Body of pancreas (tissue), 4 donors: ENCODE measurements at regions not wholly inside any gene's neighbourhood (a gene's known extent, or its start where the extent isn't known, plus 50 kb on each side); places are given as distances from the start of the nearest gene placed in this dataset.

Experiments used
- ATAC-seq: fragments of 150-250 bp; one replicate; pipeline ENCODE4 v1.9.1; 2016
- DNase-seq, 4 donors: peaks; one replicate each; pipeline ENCODE4 v3.0.0-alpha.2; 2019
- H3K27ac ChIP-seq, 4 donors: fragments of 200-600 bp; sonication (generic); 1 replicate in 3 of 4; 2 replicates in 1 of 4; pipeline versions ENCODE4 v1.5.1 to v1.6.1; 2016 to 2019; ENCODE audit warnings: mild to moderate bottlenecking in 1 of 4, mixed read lengths in 1 of 4, moderate library complexity in 1 of 4
- H3K27me3 ChIP-seq, 2 donors: fragments of 200-600 bp; sonication (generic); one replicate each; pipeline ENCODE4 v1.6.0; 2016; ENCODE audit warnings: mild to moderate bottlenecking in 1 of 2
- H3K36me3 ChIP-seq, 2 donors: fragments of 200-600 bp; sonication (generic); replicated peaks in 1 of 2; 2 replicates each; pipeline ENCODE4 v1.5.1; 2016; ENCODE audit warnings: low read depth in 2 of 2; ENCODE audit not compliant: insufficient read depth in 1 of 2
- H3K4me1 ChIP-seq: fragments of 200-600 bp; sonication (generic); one replicate; pipeline ENCODE4 v1.6.0; 2016
- H3K4me3 ChIP-seq, 2 donors: fragments of 200-600 bp; sonication (generic); 1 replicate in 1 of 2; 2 replicates in 1 of 2; pipeline ENCODE4 v1.5.1; 2016 to 2019
- H3K9me3 ChIP-seq, 3 donors: fragments of 200-600 bp; sonication (generic); 1 replicate in 2 of 3; 2 replicates in 1 of 3; pipeline ENCODE4 v1.5.1; 2016
- POLR2A ChIP-seq, 3 donors: fragments of 450-650 bp; IDR thresholded peaks; one replicate each; pipeline ENCODE4 v1.6.1; 2016; ENCODE audit warnings: antibody characterized with exemption in 3 of 3, mild to moderate bottlenecking in 2 of 3
- WGBS, 2 donors: methylation state at CpG; one replicate each; pipeline ENCODE4 v1.1.5; 2017; 5-methylcytosine and 5-hydroxymethylcytosine counted together
- intact Hi-C: fragments of 100-400 bp; cut with DNase I; formaldehyde crosslinking; loops from one replicate; pipeline ENCODE4 v1.15.1; 2023
- TF ChIP-seq, protein P1 (sequence below), 7 experiments: fragments of 450-650 bp in 4 of 7; fragments of 200-600 bp in 3 of 7; sonication (generic) in 3 of 7; IDR thresholded peaks; one replicate each; pipeline ENCODE4 v1.5.1; 2016 to 2019; ENCODE audit warnings: antibody characterized with exemption in 7 of 7

DNA sequence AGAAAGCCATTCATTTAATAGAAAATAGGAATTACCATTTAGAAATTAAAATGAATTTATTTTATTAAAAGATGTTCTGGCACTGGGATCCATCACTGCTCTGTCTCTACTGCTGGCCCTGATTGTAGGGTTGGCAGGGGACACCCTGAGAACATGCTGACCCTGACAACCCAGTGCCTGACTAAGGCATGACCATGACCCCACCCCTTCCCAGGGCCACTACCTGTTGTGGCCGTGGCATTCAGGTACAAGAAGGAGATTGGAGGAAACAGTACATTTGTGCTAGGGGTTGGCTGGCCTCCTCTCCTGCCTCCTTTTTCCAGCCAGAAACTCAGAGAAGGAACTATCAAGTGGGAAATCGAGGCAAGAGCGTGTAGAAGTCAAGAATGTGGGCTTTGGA, 197.0 kb upstream of the ZMIZ1 start:
- Histone ChIP-seq H3K4me1 (no peaks in the 10 kb centered on the region), H3K9me3 (no peaks in the 10 kb centered on the region), H3K36me3 (no peaks in the 10 kb centered on the region), H3K27me3 (no peaks in the 10 kb centered on the region), H3K4me3 (no peak overlapping the region), H3K27ac (no peak overlapping the region)
- ATAC-seq (no peak), DNase-seq (no peak)
- intact Hi-C loops = no loop called here
- no peak for TF ChIP-seq POLR2A (IDR thresholded peaks at IDR 0.05)
- TF ChIP-seq, protein P1, sequence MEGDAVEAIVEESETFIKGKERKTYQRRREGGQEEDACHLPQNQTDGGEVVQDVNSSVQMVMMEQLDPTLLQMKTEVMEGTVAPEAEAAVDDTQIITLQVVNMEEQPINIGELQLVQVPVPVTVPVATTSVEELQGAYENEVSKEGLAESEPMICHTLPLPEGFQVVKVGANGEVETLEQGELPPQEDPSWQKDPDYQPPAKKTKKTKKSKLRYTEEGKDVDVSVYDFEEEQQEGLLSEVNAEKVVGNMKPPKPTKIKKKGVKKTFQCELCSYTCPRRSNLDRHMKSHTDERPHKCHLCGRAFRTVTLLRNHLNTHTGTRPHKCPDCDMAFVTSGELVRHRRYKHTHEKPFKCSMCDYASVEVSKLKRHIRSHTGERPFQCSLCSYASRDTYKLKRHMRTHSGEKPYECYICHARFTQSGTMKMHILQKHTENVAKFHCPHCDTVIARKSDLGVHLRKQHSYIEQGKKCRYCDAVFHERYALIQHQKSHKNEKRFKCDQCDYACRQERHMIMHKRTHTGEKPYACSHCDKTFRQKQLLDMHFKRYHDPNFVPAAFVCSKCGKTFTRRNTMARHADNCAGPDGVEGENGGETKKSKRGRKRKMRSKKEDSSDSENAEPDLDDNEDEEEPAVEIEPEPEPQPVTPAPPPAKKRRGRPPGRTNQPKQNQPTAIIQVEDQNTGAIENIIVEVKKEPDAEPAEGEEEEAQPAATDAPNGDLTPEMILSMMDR (IDR thresholded peaks at IDR 0.05) = no peak
- WGBS, 2 donors = 85 to 94% methylated on average over 3 of the region's 3 CpGs

DNA sequence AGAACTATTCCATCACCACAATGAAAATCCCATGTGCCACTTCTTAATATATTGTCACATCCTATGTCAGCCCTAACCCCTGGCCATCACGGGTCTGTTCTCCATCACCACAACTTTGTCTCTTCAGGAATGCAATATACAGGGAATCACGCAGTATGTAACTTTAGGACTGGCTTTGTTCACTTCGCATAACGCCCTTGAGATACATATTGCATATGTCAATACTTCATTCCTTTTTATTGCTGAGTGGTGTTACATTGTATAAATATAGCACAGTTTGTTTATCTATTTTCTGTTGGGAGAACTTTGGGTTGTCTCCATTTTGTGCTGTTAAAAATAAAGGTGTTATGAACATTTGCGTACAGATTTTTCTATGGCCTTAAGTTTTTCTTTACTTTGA, 195.4 kb upstream of the ZMIZ1 start:
- intact Hi-C loops = no loop called here
- TF ChIP-seq, protein P1 (IDR thresholded peaks at IDR 0.05) = no peak
- no peak for TF ChIP-seq POLR2A (IDR thresholded peaks at IDR 0.05)
- no peak overlapping the region for H3K4me3 ChIP-seq
- no peak overlapping the region for H3K27ac ChIP-seq
- no peaks in the 10 kb centered on the region for H3K4me1 ChIP-seq
- H3K9me3 ChIP-seq = no peaks in the 10 kb centered on the region
- ATAC-seq (no peak), DNase-seq (no peak)
- WGBS, 2 donors = 85 to 88% methylated on average over 5 of the region's 5 CpGs
- no peaks in the 10 kb centered on the region for H3K36me3 ChIP-seq
- H3K27me3 ChIP-seq = no peaks in the 10 kb centered on the region

DNA sequence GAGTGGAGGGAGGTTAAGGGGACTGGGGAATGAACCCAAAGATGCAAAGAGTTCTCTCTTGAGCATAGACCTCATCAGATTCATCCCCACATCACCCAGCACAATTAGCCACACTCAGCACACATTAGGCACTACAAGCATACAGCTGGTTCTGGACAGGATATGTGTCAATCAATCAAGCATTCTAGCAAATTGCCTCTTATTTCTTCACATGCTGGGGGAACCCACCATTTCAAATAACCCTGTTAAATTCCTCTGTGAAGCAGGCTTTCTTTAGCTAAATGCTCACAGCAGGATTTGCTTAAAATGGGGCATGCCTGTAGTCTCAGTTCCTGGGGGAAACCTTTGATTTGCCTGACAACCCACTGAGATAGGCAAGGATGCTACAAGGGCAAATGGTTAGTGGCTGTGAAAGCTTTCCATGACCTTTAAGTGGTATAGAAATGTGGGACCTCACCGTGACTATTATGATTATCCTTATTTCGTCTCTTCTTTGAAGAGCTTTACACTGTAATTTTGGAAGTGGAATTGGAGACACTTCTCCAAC, 193.4 kb upstream of the ZMIZ1 start:
- ATAC-seq (no peak), DNase-seq (no peak)
- Histone ChIP-seq H3K4me3 (no peak overlapping the region), H3K36me3 (no peaks in the 10 kb centered on the region), H3K4me1 (no peaks in the 10 kb centered on the region), H3K27me3 (no peaks in the 10 kb centered on the region), H3K27ac (no peak overlapping the region), H3K9me3 (no peaks in the 10 kb centered on the region)
- 83 to 92% methylated on average over 2 of the region's 2 CpGs for WGBS, 2 donors
- intact Hi-C loops = no loop called here
- TF ChIP-seq, protein P1 (IDR thresholded peaks at IDR 0.05) = no peak
- TF ChIP-seq POLR2A (IDR thresholded peaks at IDR 0.05) = no peak

DNA sequence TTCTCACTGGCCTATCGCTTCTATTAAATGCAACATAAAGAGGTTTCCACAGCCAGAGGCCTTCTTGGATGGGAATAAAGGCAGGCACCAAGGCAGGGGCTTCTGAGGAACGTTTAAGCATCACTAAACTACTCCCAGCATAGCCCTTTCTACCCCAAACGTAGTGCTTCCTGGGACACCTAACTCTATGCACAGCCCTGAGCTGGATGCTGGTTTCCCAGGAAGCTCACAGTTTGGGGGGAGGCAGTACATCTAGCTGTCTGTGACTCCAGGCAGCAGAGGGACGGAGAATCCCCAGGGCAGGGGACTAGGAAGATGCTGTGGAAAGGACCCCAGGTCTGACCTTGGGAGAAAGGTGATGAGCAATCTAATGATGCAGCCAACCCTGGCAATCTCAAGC, 192.8 kb upstream of the ZMIZ1 start:
- no peak overlapping the region for H3K4me3 ChIP-seq
- ATAC-seq (no peak), DNase-seq (no peak)
- TF ChIP-seq POLR2A (IDR thresholded peaks at IDR 0.05) = no peak
- TF ChIP-seq, protein P1 (IDR thresholded peaks at IDR 0.05) = no peak
- H3K36me3 ChIP-seq = no peaks in the 10 kb centered on the region
- intact Hi-C loops = no loop called here
- WGBS, 2 donors = 68 to 86% methylated on average over 4 of the region's 4 CpGs
- H3K27me3 ChIP-seq = no peaks in the 10 kb centered on the region
- H3K4me1 ChIP-seq = no peaks in the 10 kb centered on the region
- H3K27ac ChIP-seq = no peak overlapping the region
- no peaks in the 10 kb centered on the region for H3K9me3 ChIP-seq

DNA sequence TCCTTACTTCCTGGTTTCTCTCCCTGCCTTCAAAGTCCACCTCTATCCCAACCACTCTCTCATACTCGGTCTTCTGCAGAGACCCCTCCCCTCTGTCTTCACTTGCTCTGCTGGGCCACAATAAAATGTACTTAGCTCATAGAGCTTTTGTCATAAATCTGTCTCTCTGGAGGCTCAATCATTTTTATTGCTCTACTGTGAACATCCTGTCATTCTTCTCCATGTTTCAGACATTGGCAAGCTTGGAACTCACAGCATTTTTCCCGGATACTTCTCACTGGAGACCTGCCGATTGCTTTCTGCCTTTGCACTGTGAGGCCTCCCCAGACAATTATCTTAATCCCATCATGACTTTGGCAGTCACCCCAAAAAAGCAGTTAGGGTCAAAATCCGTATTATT, 192.3 kb upstream of the ZMIZ1 start:
- no peaks in the 10 kb centered on the region for H3K4me1 ChIP-seq
- H3K4me3 ChIP-seq = no peak overlapping the region
- TF ChIP-seq POLR2A (IDR thresholded peaks at IDR 0.05) = no peak
- TF ChIP-seq, protein P1 (IDR thresholded peaks at IDR 0.05) = no peak
- no peak overlapping the region for H3K27ac ChIP-seq
- H3K9me3 ChIP-seq = no peaks in the 10 kb centered on the region
- no peaks in the 10 kb centered on the region for H3K27me3 ChIP-seq
- no peak for DNase-seq
- no peak for ATAC-seq
- intact Hi-C loops = no loop called here
- no peaks in the 10 kb centered on the region for H3K36me3 ChIP-seq
- WGBS, 2 donors = 82 to 85% methylated on average over 4 of the region's 4 CpGs
